SIG-M5 treated with dmso at 0.1 percent for 504 hours (cell line): ENCODE measurements at regions not wholly inside any gene's neighbourhood (a gene's known extent, or its start where the extent isn't known, plus 50 kb on each side); places are given as distances from the start of the nearest gene placed in this dataset.
A peak's percentile ranks its signal among the peaks of the same experiment; 100 is the strongest.
"Not testable (repeated sequence)": the region's sequence is repeated elsewhere in the genome, so short reads cannot be mapped to it uniquely, and the experiment has no call there.

Experiments used
- DNase-seq: peaks from one replicate; lab custom pipeline; 2025; ENCODE audit not compliant: unreplicated experiment; lab: John Stamatoyannopoulos, UW

- no peak for DNase-seq
Observed at GRCh38 chr10:123375097-123375496, 220.9 kb downstream of the BUB3 start.

GRCh38 chr10:123375738-123376137 is 221.5 kb downstream of the BUB3 start:
- no peak for DNase-seq

- DNase-seq, result peak; percentile 30
Observed at GRCh38 chr10:123377883-123378282, 223.7 kb downstream of the BUB3 start.

GRCh38 chr10:123378302-123378701 is 224.1 kb downstream of the BUB3 start:
- no peak for DNase-seq

- no peak for DNase-seq
Observed at GRCh38 chr10:123379156-123379555, 225.0 kb downstream of the BUB3 start.

GRCh38 chr10:123380491-123381085 is 226.4 kb downstream of the BUB3 start:
- DNase-seq, result peak; percentile 28

- DNase-seq, result no peak
Observed at GRCh38 chr10:123381224-123381623, 227.0 kb downstream of the BUB3 start.

- no peak for DNase-seq
Observed at GRCh38 chr10:123382491-123382890, 228.3 kb downstream of the BUB3 start.

- DNase-seq, result no peak
Observed at GRCh38 chr10:123385508-123386080, 231.4 kb downstream of the BUB3 start.

GRCh38 chr10:123389520-123389919 is 235.3 kb downstream of the BUB3 start:
- no peak for DNase-seq

GRCh38 chr10:123390332-123390731 is 236.1 kb downstream of the BUB3 start:
- DNase-seq, result no peak

- no peak for DNase-seq
Observed at GRCh38 chr10:123390874-123391273, 236.7 kb downstream of the BUB3 start.

GRCh38 chr10:123391275-123392028 is 237.2 kb downstream of the BUB3 start:
- no peak for DNase-seq

GRCh38 chr10:123392182-123392963 is 238.2 kb downstream of the BUB3 start:
- no peak for DNase-seq

GRCh38 chr10:123393170-123393569 is 239.0 kb downstream of the BUB3 start:
- DNase-seq, result no peak

GRCh38 chr10:123394382-123394781 is 240.2 kb downstream of the BUB3 start:
- no peak for DNase-seq

- not testable (repeated sequence) for DNase-seq
Observed at GRCh38 chr10:123395234-123395633, 241.0 kb downstream of the BUB3 start.

- DNase-seq, result no peak
Observed at GRCh38 chr10:123395906-123396305, 241.7 kb downstream of the BUB3 start.

- DNase-seq, result no peak
Observed at GRCh38 chr10:123398180-123398591, 244.0 kb downstream of the BUB3 start.

- DNase-seq, result no peak
Observed at GRCh38 chr10:123398756-123399155, 244.6 kb downstream of the BUB3 start.

GRCh38 chr10:123399276-123399839 is 245.2 kb downstream of the BUB3 start:
- no peak for DNase-seq
